GM12875 (cell line): ENCODE measurements at regions not wholly inside any gene's neighbourhood (a gene's known extent, or its start where the extent isn't known, plus 50 kb on each side); places are given as distances from the start of the nearest gene placed in this dataset.

Source experiments
- H3K4me3 ChIP-seq: one replicate; pipeline ENCODE4 v1.5.1; 2011; ENCODE audit warnings: low read depth, low read length, control low read depth
- TF ChIP-seq, protein P1 (sequence below): IDR thresholded peaks from 2 replicates; pipeline ENCODE4 v1.5.1; 2011; ENCODE audit warnings: low read depth, mild to moderate bottlenecking, control low read depth, inconsistent platforms, low read length, moderate library complexity, borderline replicate concordance; ENCODE audit not compliant: insufficient read depth

- TF ChIP-seq, protein P1, sequence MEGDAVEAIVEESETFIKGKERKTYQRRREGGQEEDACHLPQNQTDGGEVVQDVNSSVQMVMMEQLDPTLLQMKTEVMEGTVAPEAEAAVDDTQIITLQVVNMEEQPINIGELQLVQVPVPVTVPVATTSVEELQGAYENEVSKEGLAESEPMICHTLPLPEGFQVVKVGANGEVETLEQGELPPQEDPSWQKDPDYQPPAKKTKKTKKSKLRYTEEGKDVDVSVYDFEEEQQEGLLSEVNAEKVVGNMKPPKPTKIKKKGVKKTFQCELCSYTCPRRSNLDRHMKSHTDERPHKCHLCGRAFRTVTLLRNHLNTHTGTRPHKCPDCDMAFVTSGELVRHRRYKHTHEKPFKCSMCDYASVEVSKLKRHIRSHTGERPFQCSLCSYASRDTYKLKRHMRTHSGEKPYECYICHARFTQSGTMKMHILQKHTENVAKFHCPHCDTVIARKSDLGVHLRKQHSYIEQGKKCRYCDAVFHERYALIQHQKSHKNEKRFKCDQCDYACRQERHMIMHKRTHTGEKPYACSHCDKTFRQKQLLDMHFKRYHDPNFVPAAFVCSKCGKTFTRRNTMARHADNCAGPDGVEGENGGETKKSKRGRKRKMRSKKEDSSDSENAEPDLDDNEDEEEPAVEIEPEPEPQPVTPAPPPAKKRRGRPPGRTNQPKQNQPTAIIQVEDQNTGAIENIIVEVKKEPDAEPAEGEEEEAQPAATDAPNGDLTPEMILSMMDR: no peak
- H3K4me3 ChIP-seq: no peak overlapping the region
These were observed 73.3 kb downstream of the IRX5 start for GRCh38 chr16:55003916-55004315.

DNA sequence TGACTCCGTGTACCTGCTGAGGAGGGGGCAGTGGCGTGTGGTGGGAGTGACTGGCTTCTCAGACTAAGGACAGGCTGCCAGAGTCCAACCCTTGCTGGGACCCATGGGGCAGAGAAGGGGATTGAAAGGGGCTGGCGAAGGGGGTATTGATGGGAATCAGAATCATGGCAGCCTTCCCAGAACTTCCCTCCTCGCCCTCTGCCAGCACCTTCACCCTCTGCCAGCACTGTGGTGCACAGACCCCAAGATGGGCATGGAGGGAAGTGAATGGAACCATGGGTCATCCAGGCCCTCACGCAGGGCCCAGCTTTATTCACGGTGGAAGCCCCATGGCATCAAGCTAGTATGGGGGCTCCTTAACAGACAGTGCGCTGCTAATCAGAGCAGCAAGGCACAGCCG lies 76.8 kb downstream of the IRX5 start:
- TF ChIP-seq, protein P1: no peak
- no peak overlapping the region for H3K4me3 ChIP-seq

- TF ChIP-seq, protein P1: no peak
- no peak overlapping the region for H3K4me3 ChIP-seq
These were observed 78.3 kb downstream of the IRX5 start for GRCh38 chr16:55008836-55009510.

DNA sequence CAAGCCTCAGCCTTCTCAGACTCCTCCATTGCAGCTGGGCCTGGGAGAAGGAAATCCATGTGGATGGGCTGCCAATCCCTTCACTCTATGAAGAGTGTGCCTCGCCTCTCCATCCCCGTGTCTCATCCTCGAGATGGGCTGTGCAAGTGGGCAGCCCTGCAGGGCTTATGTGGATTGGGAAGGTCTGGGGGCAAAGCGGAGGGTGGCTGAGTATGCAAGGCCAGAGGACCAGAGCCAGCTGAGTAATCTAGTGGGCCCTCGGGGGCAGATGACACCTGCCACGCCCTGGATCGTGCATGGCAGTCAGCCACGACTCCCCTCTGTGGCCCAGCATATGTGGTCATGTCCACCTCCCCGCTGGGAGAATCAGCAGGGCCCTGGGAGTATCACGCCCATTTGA lies 78.9 kb downstream of the IRX5 start:
- H3K4me3 ChIP-seq: no peak overlapping the region
- TF ChIP-seq, protein P1: no peak

GRCh38 chr16:55010492-55011160 lies 80.0 kb downstream of the IRX5 start:
- TF ChIP-seq, protein P1: no peak
- H3K4me3 ChIP-seq: no peak overlapping the region

DNA sequence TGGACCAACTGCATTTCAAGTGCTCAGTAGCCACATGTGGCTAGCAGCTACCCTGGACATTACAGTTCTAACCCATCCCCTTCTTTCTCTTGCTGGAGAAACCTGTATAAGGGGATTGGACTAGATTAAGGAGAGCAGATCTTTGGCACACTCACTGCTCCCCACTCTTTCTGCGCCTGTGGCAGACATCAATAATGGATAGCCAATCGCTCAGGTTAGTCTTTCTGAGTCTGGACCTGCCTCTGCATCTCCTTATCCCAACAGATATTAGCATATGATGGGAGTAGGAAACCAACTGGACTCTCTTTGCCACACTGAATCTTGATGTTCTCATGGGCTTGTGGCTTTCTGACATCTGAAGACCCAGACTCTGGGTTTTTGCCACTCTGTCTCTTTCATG lies 81.7 kb downstream of the IRX5 start:
- no peak overlapping the region for H3K4me3 ChIP-seq
- TF ChIP-seq, protein P1: no peak

DNA sequence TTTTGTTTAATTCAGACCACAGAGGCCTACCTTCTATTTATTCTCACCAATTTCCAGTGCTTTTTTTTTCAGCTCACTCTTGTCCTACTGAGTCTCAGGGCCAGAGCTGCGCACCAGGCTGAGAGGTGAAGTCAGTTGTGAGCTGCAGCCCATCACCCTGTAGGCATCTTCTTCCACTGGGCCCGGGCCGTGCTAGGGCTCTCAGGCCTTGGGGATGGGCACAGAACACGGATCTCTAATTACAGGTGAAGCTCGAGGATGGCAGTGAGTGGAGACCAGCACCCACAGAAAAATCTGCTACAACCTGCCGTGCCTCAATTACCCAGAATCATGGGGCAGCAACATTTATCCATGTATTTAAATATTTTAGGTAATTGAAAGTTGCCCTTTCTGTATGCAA lies 82.1 kb downstream of the IRX5 start:
- TF ChIP-seq, protein P1: no peak
- H3K4me3 ChIP-seq: no peak overlapping the region
